Natural killer cell treated with Interleukin-12 subunit alpha and Interleukin-12 subunit beta and Interleukin-15 and Interleukin-18, amount 100 ng/mL, for 72 hours (primary cell): ENCODE measurements at regions not wholly inside any gene's neighbourhood (a gene's known extent, or its start where the extent isn't known, plus 50 kb on each side); places are given as distances from the start of the nearest gene placed in this dataset.

Source experiments
- ATAC-seq, 2 donors: fragments of 150-1000 bp; cut with Tn5 transposase in 1 of 2; sonication (Bioruptor Pico), chemical (Tn5 transposase) in 1 of 2; 2 replicates each; pipeline ENCODE4 v1.10.0; 2021
- DNase-seq: peaks from one replicate; pipeline ENCODE4 v3.0.0; 2022; ENCODE audit warnings: low spot score
- H3K27ac Mint-ChIP-seq, 2 donors: 1 replicate in 1 of 2; 2 replicates in 1 of 2; pipeline ENCODE4 v1.8.0; 2022; ENCODE audit warnings: mixed read lengths in 2 of 2, mild to moderate bottlenecking in 1 of 2, moderate library complexity in 1 of 2
- H3K27me3 Mint-ChIP-seq, 2 donors: 1 replicate in 1 of 2; 2 replicates in 1 of 2; pipeline ENCODE4 v1.8.0; 2022; ENCODE audit warnings: mixed read lengths in 2 of 2
- H3K36me3 Mint-ChIP-seq: one replicate; pipeline ENCODE4 v1.8.0; 2022; ENCODE audit warnings: mixed read lengths
- H3K4me1 Mint-ChIP-seq, 2 donors: 1 replicate in 1 of 2; 2 replicates in 1 of 2; pipeline ENCODE4 v1.8.0; 2022; ENCODE audit warnings: low read depth in 2 of 2, mixed read lengths in 2 of 2, mild to moderate bottlenecking in 1 of 2
- H3K4me3 Mint-ChIP-seq: one replicate; pipeline ENCODE4 v1.8.0; 2022; ENCODE audit warnings: mixed read lengths
- H3K9me3 Mint-ChIP-seq: 2 replicates; pipeline ENCODE4 v1.8.0; 2022; ENCODE audit warnings: mixed read lengths

DNA sequence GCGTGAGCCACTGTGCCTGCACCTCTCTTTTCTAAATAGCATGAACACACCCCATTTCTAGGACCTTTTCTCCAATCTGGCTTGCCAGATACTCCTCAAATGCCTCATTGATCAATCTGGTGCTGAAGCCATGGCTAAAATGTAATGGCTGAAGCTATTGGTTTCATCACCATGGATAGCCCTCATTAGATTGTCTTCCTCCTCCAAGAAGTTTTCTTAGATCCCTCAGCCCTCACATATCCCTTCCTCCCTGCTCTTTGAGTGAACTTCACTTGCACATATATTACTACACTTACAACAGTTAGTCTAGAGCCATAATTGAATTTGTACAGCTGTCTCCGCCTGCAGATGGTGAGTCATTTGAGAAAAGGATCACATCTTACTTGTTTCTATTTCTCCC lies 77.9 kb upstream of the TOX3 start:
- Mint-ChIP-seq H3K27ac (no peak overlapping the region), H3K27me3 (peaks cover 0 to 8% of the 10 kb centered on the region in 2 donors), H3K4me3 (no peak overlapping the region), H3K9me3 (peaks cover 4% of the 10 kb centered on the region), H3K36me3 (no peaks in the 10 kb centered on the region), H3K4me1 (no peaks in the 10 kb centered on the region)
- no peak for DNase-seq
- no peak for ATAC-seq

DNA sequence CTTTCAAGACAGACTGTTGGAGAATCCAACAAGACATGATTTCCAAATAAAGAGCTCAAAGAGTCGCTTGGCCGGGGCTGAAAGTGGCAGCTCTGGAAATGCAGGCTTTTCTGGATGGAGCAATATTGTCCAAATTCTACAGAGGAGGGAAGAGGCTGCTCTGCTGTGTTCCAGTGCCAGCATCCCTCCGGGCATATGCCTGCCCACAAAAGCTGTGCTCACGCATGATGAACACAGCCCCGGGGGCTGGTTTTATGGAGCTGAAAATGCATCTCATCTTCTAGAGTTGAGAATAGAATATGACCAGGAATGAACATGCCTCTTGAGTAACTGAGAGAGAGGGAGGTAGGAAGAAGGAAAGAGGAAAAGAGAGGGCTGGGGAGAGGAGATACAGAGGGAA lies 74.7 kb upstream of the TOX3 start:
- H3K4me1 Mint-ChIP-seq = no peaks in the 10 kb centered on the region
- no peak for ATAC-seq

DNA sequence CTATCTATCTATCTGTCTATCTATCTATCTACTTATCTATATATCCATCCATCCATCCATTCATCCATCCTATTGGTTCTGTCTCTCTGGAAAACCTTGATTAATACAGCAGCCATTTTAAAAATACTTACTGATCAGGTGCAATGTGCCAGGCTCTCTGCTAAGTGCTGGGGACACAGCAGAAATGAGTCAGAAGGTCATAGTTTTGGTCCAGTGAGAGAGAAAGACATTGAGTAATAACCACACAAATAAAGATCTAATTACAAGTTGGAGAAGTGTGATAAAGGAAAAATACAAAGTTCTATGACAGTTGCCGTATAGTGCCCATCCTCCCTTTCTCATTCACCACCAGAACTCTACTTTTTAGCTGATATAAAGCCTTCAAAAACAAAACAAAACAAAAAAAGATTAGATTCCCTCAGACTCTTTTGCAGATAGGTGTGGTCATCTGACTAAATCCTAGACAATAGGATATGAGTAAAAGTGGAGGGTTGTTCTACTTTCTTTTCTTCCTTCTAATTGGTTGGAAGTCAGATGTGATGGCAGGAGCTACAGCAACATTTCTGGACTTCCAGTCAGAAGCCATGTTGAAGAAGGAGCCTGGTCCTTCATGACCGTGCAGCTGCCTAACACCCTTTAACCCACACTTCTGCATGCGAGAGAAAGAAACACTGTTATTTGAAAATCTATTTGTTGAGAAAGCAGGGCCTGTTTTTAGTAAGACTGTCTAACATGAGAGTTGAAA lies 72.0 kb upstream of the TOX3 start:
- no peak for DNase-seq
- no peak for ATAC-seq
- no peaks in the 10 kb centered on the region for H3K36me3 Mint-ChIP-seq
- no peak overlapping the region for H3K4me3 Mint-ChIP-seq
- H3K27me3 Mint-ChIP-seq = peaks cover 0 to 8% of the 10 kb centered on the region in 2 donors
- H3K27ac Mint-ChIP-seq = no peak overlapping the region
- H3K4me1 Mint-ChIP-seq = no peaks in the 10 kb centered on the region
- H3K9me3 Mint-ChIP-seq = peaks cover 15% of the 10 kb centered on the region

More for the DNA sequence above, 74.7 kb upstream of the TOX3 start:
- no peaks in the 10 kb centered on the region for H3K36me3 Mint-ChIP-seq
- no peak overlapping the region for H3K4me3 Mint-ChIP-seq
- H3K27me3 Mint-ChIP-seq = peaks cover 0 to 8% of the 10 kb centered on the region in 2 donors
- peaks cover 15% of the 10 kb centered on the region for H3K9me3 Mint-ChIP-seq
- no peak overlapping the region for H3K27ac Mint-ChIP-seq
- no peak for DNase-seq

DNA sequence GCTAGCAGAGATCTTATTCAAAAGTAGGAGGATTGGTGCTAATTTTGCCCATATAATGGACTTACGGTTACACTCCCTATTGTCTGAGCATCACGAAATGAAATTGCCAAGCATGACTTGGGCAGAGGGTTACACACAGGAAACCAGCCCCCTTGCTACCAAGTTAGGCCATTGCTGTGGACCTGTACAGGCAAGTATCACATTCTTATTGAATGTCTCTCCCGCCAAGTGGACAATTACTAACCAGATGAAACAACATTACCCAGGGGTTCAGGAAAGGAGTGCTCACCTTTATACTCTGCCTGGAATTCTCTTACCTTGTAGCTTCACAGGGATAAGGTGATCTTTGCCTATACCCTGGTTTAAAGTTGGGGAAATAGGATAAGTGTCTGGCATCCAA lies 70.6 kb upstream of the TOX3 start:
- no peaks in the 10 kb centered on the region for H3K4me1 Mint-ChIP-seq
- no peak overlapping the region for H3K4me3 Mint-ChIP-seq
- ATAC-seq (no peak), DNase-seq (no peak)
- no peaks in the 10 kb centered on the region for H3K36me3 Mint-ChIP-seq
- peaks cover 15% of the 10 kb centered on the region for H3K9me3 Mint-ChIP-seq
- peaks cover 0 to 8% of the 10 kb centered on the region in 2 donors for H3K27me3 Mint-ChIP-seq
- no peak overlapping the region for H3K27ac Mint-ChIP-seq

DNA sequence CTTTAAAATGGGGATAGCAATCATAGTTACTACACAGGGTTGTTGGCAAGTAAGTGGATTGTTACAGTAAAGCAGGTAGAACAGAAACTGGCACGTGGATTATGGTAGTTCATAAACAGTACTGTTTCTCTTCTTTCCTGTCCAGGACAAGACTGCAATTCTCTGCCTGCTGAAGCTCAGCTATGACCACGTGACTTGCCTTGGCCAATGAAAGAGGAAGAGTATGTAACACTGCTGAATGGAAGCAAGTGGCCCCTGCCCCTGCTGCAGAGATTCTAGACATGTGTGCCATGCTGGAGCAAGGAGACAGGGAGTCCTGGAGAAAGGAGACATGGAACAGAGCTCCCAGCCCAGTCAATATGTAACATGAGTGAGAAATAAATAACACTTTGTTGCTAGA lies 66.6 kb upstream of the TOX3 start:
- Mint-ChIP-seq H3K36me3 (no peaks in the 10 kb centered on the region), H3K4me1 (no peaks in the 10 kb centered on the region), H3K27ac (no peak overlapping the region), H3K4me3 (no peak overlapping the region), H3K9me3 (peaks cover 11% of the 10 kb centered on the region), H3K27me3 (no peaks in the 10 kb centered on the region)
- ATAC-seq (no peak), DNase-seq (no peak)

DNA sequence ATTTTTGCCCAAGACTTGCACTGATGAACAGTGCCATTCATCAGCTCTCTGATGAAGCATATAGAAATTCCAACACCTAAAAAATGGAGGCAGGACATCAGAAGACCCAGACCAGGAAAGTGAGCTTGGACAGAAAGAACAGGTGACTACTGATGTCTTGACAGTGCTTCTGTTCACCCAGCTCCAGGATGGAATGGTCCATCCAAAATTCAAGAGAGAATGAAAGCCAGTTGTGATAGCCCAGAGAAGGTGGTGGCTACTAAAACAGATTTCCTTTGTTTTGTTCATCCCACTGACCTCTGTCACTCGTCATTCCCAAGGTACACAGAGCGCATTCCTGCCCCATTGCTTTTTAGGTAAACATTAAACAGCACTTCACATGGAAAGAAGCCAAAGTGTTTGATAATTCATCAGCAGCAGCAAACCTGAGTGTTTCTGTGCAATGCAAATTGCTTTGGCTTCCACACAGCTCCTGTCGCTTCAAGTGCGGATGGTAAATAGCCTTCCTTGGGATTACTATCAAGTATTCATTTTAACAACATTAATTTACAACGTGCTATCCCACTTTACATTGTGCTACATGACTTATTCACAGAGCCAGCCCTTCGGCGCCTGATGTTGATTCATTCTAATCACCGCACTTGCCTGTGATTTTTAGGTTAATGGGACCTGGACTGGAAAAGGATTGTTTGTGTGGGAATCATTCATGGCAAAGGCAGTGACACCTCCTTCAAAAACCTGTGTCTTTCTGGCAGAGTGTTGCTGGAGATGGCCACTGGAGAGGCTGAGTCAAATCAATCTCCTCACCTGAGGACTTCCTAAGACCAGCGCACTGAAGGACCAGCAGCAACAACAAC lies 65.1 kb upstream of the TOX3 start:
- H3K4me3 Mint-ChIP-seq = no peak overlapping the region
- DNase-seq (no peak), ATAC-seq (no peak)
- H3K4me1 Mint-ChIP-seq = no peaks in the 10 kb centered on the region
- H3K36me3 Mint-ChIP-seq = no peaks in the 10 kb centered on the region
- no peak overlapping the region for H3K27ac Mint-ChIP-seq
- peaks cover 8% of the 10 kb centered on the region for H3K9me3 Mint-ChIP-seq
- H3K27me3 Mint-ChIP-seq = no peaks in the 10 kb centered on the region

DNA sequence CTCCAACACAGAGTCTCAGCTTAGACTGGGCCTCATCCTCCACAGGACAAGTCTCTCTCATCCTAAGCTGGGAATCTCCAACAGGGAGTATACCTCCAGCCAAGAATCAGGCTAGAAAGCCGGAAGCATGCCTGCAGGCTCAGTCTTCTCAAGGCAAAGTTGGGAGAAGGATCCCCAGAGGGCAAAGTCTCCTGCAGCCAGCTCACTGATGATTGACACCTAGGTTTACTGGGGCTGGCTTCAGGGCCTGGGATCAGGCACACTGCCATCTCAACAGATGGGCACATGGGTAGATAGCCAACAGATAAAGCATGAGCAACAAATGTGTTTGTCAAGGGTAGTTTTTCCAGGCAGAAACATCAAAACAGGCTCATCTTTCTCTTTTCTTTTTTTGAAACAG lies 56.1 kb upstream of the TOX3 start:
- no peak for ATAC-seq
- H3K9me3 Mint-ChIP-seq = peaks cover 18% of the 10 kb centered on the region
- no peak for DNase-seq
- no peaks in the 10 kb centered on the region for H3K4me1 Mint-ChIP-seq
- H3K4me3 Mint-ChIP-seq = no peak overlapping the region
- peaks cover 0 to 7% of the 10 kb centered on the region in 2 donors for H3K27me3 Mint-ChIP-seq
- no peak overlapping the region for H3K27ac Mint-ChIP-seq
- H3K36me3 Mint-ChIP-seq = no peaks in the 10 kb centered on the region

DNA sequence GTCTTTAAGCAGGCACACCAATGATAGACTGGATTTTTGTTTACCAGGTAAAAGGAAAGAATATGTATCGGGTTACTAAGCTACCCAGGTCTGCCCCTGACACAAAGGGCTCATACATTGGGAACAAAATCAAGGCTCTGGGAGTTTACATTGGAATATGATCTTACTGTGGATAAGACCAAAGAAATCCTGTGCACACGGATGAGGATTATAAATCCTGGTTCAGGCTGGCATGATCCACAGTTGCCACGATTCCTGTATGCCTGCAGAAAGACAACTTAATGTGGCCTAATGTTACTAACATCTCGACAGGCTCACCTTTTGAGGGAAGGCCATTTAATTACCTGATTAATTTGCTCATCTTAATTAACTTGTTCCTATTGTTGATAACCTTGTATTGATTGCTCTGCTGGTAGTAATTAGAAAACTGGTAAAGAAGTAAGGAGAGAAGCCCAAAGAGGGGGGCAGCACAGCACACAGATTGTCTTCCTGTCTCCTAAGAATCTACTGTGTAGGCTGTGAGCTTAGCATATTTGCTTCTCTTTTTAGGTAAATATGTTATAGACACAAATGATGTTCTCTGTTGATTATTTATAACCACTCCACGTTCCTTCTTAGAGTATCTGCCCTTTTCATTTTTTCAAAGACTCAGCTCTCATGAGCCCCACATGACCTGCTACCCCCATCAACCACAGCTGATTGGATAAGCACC lies 51.0 kb upstream of the TOX3 start:
- peaks cover 0 to 7% of the 10 kb centered on the region in 2 donors for H3K27me3 Mint-ChIP-seq
- no peak overlapping the region for H3K27ac Mint-ChIP-seq
- DNase-seq (no peak), ATAC-seq (no peak)
- no peaks in the 10 kb centered on the region for H3K36me3 Mint-ChIP-seq
- no peak overlapping the region for H3K4me3 Mint-ChIP-seq
- no peaks in the 10 kb centered on the region for H3K4me1 Mint-ChIP-seq
- H3K9me3 Mint-ChIP-seq = peaks cover 18% of the 10 kb centered on the region

DNA sequence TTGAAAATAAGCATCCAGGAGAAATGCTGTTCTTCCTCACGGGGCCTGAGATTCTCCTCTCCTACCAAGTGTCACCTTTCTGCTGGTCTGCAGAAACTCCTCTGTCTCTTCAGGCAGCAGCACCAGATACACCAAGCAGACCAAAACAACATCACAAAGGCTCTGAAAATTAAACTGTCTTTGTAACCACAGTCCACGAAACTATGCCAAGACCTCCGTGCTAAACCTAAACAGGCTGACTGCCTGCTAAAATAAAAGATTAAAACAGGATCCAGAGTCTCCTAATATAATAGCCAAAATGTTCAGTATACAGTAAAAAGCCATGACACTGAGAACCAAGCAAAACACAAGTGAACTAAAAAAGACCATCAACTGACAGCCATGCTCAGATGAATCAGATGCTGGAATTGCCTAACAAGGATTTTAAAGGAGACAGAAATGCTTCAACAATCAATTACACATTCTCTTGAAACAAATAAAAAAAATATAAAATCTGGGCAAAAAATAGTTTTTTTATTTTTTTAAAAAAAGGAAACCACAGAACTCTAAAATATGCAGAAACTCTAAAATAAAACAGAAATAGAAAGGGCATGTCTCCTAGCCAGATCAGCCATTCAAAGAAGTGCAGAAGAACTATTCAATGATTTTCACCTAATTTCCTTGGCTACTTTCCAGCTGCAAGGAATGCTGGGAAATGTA lies 50.3 kb upstream of the TOX3 start:
- Mint-ChIP-seq H3K9me3 (peaks cover 18% of the 10 kb centered on the region), H3K27ac (no peak overlapping the region), H3K4me3 (no peak overlapping the region), H3K27me3 (peaks cover 0 to 7% of the 10 kb centered on the region in 2 donors), H3K4me1 (no peaks in the 10 kb centered on the region), H3K36me3 (no peaks in the 10 kb centered on the region)
- ATAC-seq = no peak
- no peak for DNase-seq
